ENCODE measurements at regions not wholly inside any gene's neighbourhood (a gene's known extent, or its start where the extent isn't known, plus 50 kb on each side); places are given as distances from the start of the nearest gene placed in this dataset.
"Not testable (repeated sequence)": the region's sequence is repeated elsewhere in the genome, so short reads cannot be mapped to it uniquely, and the experiment has no call there.

GRCh38 chr9:75739884-75740611, 150.4 kb upstream of the PCSK5 start:
- DNase-seq (ENCODE audit: low read depth in 1 of 2, low spot score in 1 of 2), result no peak

DNA sequence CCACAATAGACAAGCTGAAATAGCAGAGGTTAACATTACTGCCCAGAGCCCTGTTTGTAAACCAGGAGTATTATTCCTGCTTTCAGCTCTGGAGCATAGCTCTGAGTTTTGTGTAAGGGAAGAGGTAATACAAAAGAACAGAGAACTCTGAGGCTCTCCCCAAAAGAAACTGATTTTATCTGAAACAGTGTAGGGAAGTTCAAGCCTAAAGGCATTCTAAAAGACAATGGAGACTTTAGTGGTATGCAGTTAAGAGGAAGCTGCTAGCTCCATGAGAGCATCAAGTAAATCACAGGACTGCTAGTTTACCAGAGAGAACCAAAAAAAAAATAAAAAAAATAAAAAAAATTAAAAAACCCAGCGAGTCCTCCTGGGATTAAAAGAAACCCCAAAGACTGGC, 146.6 kb upstream of the PCSK5 start:
- DNase-seq (ENCODE audit: low read depth in 1 of 2, low spot score in 1 of 2), result no peak

DNA sequence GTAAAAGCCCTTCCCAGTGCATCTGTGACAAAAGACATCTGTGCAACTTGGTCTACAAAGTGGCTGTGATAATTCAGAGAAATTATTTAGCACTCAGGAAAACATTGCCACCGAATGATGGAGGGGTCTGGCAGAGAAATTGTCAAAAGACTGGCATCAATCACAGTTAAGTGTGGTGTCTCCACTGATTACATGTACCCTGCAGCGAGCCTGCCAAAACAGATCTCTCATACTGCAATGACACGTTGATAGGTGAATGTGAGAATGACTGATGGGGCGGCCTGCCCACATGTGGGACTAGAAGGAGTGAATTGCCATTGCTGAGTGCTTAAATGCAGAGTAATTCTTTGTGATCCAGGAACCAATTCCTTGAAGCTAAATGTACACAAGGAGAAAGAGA, 136.4 kb upstream of the PCSK5 start:
- no peak for DNase-seq (ENCODE audit: low read depth in 1 of 2, low spot score in 1 of 2)

DNA sequence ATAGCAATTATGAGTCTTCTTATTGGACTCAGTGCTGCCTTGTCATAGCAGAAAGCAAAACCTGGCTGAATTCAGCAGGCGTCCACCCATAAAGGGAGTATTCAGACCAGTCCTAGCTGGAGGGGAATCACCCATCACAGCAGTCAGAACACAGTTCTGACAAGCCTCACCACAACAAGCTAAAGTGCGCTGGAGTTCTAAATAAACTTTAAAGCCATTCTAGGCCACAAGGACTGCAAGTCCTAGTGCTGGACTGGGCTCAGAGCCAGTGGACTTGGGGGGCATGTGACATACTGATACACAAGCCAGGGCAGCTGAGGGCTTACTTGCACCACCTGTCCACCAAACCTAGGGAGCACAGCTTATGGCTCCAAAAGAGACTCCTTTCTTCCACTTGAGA, 115.3 kb upstream of the PCSK5 start:
- DNase-seq (ENCODE audit: low read depth in 1 of 2, low spot score in 1 of 2), result no peak

- DNase-seq (ENCODE audit: low read depth in 1 of 2, low spot score in 1 of 2), result no peak
Measured at GRCh38 chr9:75775966-75776691, 114.3 kb upstream of the PCSK5 start.

DNA sequence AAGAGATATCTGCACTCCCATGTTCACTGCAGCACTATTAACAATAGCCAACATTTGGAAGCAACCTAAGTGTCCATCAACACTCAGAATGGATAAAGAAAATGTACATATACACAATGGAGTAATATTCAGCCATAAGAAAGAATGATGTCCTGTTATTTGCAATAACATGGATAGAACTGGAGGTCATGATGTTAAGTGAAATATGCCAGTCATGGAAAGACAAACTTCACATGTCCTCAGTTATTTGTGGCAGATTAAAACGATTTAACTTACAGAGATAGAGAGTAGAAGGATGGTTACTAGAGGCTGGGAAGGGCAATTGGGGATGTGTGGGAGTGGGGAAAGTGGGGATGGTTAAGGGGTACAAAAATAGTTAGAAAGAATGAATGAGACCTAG, 110.3 kb upstream of the PCSK5 start:
- no peak for DNase-seq (ENCODE audit: low read depth in 1 of 2, low spot score in 1 of 2)

DNA sequence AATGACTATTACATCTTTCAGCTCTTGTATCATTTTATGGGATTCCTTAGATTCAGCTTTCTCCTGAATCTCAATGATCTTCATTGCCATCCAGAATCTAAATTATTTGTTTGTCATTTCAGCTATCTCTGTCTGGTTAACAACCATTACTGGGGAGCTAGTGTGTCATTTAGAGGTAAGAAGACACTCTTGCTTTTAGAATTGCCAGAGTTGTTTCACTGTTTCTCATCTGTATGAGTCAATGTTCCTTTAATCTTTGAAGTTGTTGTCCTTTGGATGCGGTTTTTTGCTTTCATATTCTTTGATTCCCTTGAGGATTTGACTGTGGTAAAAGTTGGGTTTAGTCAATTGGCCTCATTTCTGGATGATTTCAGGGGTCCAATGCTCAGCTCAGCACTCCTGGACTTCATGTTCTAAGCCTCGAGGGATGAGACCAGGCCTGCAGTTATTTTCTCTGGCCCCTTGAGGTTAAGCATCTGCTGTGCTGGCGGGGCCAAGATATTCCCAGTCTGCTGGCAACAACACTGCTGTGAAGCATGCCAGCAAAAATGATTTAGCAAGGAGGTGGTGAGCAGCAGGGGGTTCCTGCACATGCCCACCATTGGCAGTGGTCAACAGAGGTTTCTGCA, 102.4 kb upstream of the PCSK5 start:
- no peak for DNase-seq (ENCODE audit: low read depth in 1 of 2, low spot score in 1 of 2)

- DNase-seq (ENCODE audit: low read depth in 1 of 2, low spot score in 1 of 2), result no peak
Measured at GRCh38 chr9:75797085-75797580, 93.3 kb upstream of the PCSK5 start.

- no peak for DNase-seq (ENCODE audit: low read depth in 1 of 2, low spot score in 1 of 2)
Measured at GRCh38 chr9:75798505-75798904, 92.0 kb upstream of the PCSK5 start.

GRCh38 chr9:75803130-75803529, 87.3 kb upstream of the PCSK5 start:
- DNase-seq (ENCODE audit: low read depth in 1 of 2, low spot score in 1 of 2), result no peak

GRCh38 chr9:75810063-75810462, 80.4 kb upstream of the PCSK5 start:
- no peak for DNase-seq (ENCODE audit: low read depth in 1 of 2, low spot score in 1 of 2)

DNA sequence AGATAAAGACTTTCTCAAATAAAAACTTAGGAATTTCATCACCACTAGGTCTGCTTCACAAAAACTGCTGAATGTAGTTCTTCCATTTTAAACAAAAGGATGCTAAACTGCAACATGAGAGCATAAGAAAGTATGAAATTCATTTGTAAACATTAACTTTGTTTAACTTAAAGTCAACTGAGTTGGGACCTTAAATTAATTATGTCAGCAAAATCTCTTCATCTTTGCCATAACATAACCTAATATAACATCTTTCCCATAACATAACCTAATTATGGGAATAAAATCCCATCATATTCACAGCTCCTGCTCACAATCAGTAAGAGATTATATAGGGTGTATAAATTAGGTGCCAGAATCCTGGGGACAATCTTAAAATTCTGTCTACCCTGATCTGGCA, 78.8 kb upstream of the PCSK5 start:
- no peak for DNase-seq (ENCODE audit: low read depth in 1 of 2, low spot score in 1 of 2)

GRCh38 chr9:75812141-75812540, 78.3 kb upstream of the PCSK5 start:
- DNase-seq (ENCODE audit: low read depth in 1 of 2, low spot score in 1 of 2), result no peak

- no peak for DNase-seq (ENCODE audit: low read depth in 1 of 2, low spot score in 1 of 2)
Measured at GRCh38 chr9:75814667-75815066, 75.8 kb upstream of the PCSK5 start.

DNA sequence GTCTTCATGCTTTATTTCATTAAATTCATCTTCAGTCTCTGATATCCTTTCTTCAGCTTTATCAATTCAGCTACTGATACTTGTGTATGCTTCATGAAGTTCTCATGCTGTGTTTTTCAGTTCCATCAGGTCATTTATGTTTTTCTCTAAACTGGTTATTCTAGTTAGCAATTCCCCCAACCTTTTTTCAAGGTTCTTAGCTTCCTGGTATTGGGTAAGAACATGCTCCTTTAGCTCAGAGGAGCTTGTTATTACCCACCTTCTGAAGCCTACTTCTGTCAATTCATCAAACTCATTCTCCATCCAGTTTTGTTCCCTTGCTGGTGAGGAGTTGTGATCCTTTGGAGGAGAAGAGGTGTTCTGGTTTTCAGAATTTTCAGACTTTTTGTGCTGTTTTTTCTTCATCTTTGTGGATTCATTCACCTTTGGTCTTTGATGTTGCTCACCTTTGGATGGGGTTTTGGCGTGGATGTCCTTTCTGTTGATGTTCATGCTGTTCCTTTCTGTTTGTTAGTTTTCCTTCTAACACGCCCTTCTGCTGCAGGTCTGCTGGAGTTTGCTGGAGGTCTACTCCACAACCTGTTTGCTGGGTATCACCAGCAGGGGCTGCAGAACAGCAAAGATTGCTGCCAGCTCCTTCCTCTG, 69.9 kb upstream of the PCSK5 start:
- DNase-seq (ENCODE audit: low read depth in 1 of 2, low spot score in 1 of 2), result not testable (repeated sequence)

DNA sequence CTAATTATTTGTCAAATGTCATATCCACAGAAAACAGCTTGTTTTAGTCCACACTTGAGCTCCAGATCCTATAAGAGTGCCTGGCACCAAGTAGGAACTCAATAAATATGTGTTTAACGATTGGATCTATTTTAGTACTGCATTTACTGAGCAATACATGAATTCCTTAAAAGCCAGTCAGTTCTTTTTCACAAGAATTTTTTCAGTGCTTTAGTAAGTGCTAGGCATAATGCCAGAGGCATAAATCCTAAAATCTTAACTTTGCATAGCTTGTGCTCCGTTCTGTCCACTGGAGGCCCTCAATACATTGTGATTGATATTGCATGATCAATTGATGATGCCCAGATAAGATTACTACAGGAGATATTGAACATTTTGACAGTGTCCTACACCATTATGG, 67.3 kb upstream of the PCSK5 start:
- DNase-seq (ENCODE audit: low read depth in 1 of 2, low spot score in 1 of 2), result no peak

DNA sequence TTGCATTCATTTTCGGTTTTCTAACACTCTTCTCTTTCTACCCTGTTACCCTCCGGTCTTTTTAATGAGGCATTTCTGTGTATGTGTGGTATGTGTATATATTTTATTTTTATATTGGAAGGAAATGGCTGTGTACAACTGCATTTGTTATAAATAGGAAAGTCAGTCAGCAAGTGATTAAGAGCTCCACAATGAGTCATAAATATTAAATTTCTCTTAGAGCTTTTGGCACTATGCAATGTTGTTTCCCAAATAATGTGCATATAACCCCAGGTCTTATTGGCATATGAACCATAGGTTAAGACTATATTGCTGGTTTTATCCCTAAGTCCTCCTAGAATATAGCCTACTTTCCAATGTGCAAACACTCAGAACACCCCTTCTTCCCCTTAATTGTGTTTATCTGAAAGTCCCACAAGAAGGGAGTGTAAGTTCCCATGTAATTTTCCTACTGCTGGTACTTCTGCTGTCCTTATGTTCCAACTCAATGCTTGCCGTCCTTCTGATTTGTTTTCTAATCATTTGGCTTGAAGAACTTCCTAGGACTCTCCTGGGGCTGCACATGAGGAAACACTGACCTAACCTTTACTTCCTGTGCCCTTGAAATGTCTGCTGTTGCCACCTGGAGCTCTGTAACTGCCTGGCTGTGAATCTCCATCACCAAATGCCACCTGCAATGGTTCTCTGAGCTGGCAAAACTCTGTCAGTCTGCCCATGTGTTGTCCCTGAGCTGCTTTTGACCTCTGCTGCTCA, 65.5 kb upstream of the PCSK5 start:
- DNase-seq (ENCODE audit: low read depth in 1 of 2, low spot score in 1 of 2), result no peak

- DNase-seq (ENCODE audit: low read depth in 1 of 2, low spot score in 1 of 2), result no peak
Measured at GRCh38 chr9:75826314-75826713, 64.2 kb upstream of the PCSK5 start.

DNA sequence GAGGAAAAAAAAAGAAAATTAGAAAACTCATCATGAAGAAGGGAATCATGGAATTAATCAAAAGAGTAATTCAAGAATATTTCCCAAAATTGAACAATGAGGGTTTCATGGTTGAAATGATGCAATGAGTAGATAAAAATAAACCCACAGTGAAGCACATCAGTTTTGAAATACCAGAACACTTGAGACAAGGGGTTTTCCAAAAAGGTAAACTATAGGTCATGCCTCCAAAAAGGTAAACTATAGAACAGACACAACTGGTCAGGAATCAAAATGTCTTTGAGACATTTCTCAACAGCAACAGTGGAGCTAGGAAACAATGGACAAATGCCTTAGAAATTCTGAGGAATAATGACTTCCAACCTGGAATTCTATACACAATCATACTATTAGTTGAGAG, 60.2 kb upstream of the PCSK5 start:
- no peak for DNase-seq (ENCODE audit: low read depth in 1 of 2, low spot score in 1 of 2)

GRCh38 chr9:75833778-75834177, 56.7 kb upstream of the PCSK5 start:
- no peak for DNase-seq (ENCODE audit: low read depth in 1 of 2, low spot score in 1 of 2)

DNA sequence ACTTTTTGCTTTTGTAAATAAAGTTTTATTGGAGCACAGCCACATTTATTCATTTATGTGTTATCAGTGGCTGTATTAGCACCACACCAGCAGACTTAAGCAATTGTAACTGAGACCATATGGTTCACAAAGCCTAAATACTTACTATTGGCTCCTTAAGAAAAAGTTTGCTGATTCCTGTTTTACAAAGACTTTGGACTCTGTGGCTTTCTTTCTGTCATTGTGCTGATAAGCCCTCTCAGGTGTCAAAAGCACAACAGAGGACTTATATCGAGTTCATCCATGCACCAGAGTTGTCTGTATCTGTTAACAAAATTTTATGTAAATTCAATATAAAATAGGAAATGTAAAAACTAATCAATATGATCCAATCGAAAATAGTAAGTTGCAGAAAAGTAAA, 55.6 kb upstream of the PCSK5 start:
- DNase-seq (ENCODE audit: low read depth in 1 of 2, low spot score in 1 of 2), result no peak

Measured in activated CD4-positive, alpha-beta T cell treated with anti-CD3 and anti-CD28 coated beads, Interleukin-2, amount 50 U/mL, for 24 hours (primary cell).